ENCODE measurements at regions not wholly inside any gene's neighbourhood (a gene's known extent, or its start where the extent isn't known, plus 50 kb on each side); places are given as distances from the start of the nearest gene placed in this dataset.

DNA sequence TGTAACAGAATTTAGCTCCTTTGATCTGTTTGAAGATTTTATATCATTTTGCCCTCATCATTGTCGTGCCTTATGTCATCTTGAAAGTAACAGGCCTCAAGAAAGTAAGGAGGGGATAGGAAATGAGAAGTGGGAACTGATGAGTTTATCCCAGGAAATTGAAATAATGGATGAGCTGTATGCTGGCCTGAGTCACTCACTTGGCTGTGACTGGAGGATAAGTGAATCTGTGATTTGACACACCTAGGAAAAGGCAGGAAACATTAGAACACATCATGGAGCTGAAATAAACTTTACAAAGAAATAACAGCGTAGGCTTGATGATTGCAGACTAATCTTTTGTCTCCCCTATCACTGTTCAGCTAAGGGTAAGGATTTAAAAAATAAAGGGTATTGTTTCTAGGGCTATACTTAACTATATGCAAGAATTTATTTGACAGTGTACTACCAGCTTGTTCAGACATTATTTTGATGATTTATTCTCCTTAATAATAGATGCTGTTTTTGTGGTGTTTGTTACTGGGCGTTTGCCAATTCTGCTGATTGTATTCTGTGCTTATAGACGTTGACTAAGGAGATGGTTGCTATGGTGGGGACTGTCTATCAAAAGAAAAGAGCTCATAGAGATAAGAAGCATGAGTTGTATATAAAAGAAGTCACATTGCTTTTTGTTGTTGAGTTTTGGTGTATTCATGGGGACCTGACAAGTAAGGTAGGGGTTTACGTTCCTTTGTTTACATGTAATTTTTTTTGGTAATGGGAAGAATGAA, 105.6 kb upstream of the ROPN1 start:
- DNase-seq (ENCODE audit: low read depth): no peak
- no peak for TF ChIP-seq CTCF (IDR thresholded peaks at IDR 0.05; ENCODE audit: insufficient read depth, low read length, poor library complexity, severe bottlenecking)
- no peaks in the 10 kb centered on the region for H3K27me3 ChIP-seq (ENCODE audit: control insufficient read depth, insufficient read depth, low read length)
- H3K4me3 ChIP-seq (ENCODE audit: low read depth, low read length): no peak overlapping the region
- no peaks in the 10 kb centered on the region for H3K36me3 ChIP-seq (ENCODE audit: control insufficient read depth, insufficient read depth, low read length)

- Histone ChIP-seq H3K4me3 (ENCODE audit: low read depth, low read length) (no peak overlapping the region), H3K36me3 (ENCODE audit: control insufficient read depth, insufficient read depth, low read length) (no peaks in the 10 kb centered on the region), H3K27me3 (ENCODE audit: control insufficient read depth, insufficient read depth, low read length) (no peaks in the 10 kb centered on the region)
- no peak for TF ChIP-seq CTCF (IDR thresholded peaks at IDR 0.05; ENCODE audit: insufficient read depth, low read length, poor library complexity, severe bottlenecking)
- DNase-seq (ENCODE audit: low read depth): no peak
Observed at GRCh38 chr3:124101643-124102042, 109.7 kb upstream of the ROPN1 start.

GRCh38 chr3:124107104-124107890, 115.4 kb upstream of the ROPN1 start:
- Histone ChIP-seq H3K4me3 (ENCODE audit: low read depth, low read length) (no peak overlapping the region), H3K36me3 (ENCODE audit: control insufficient read depth, insufficient read depth, low read length) (no peaks in the 10 kb centered on the region), H3K27me3 (ENCODE audit: control insufficient read depth, insufficient read depth, low read length) (no peaks in the 10 kb centered on the region)
- no peak for TF ChIP-seq CTCF (IDR thresholded peaks at IDR 0.05; ENCODE audit: insufficient read depth, low read length, poor library complexity, severe bottlenecking)
- no peak for DNase-seq (ENCODE audit: low read depth)

DNA sequence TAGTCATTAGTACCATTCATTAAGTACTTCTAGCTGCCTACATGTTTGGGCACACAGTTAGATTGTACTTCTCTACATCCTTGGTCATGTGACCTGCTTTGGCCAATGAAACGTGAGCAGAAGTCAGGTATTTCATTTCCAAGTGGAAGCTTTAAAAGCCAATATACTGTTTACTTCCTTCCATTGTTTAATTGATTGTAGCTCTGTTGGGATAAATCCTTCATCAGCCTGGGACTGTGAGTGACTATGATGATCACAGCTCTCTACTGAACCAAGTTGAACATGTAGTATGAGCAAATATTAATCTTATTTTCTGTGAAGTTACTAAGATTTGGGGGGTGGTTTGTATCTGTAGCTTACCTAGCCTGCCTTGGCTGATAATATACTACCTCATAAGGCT, 116.5 kb upstream of the ROPN1 start:
- Histone ChIP-seq H3K36me3 (ENCODE audit: control insufficient read depth, insufficient read depth, low read length) (no peaks in the 10 kb centered on the region), H3K27me3 (ENCODE audit: control insufficient read depth, insufficient read depth, low read length) (no peaks in the 10 kb centered on the region), H3K4me3 (ENCODE audit: low read depth, low read length) (no peak overlapping the region)
- no peak for DNase-seq (ENCODE audit: low read depth)
- TF ChIP-seq CTCF (IDR thresholded peaks at IDR 0.05; ENCODE audit: insufficient read depth, low read length, poor library complexity, severe bottlenecking): no peak

GRCh38 chr3:124113485-124113884, 121.6 kb upstream of the ROPN1 start:
- TF ChIP-seq CTCF (IDR thresholded peaks at IDR 0.05; ENCODE audit: insufficient read depth, low read length, poor library complexity, severe bottlenecking): no peak
- no peak overlapping the region for H3K4me3 ChIP-seq (ENCODE audit: low read depth, low read length)

More at GRCh38 chr3:124113485-124113884, 121.6 kb upstream of the ROPN1 start:
- H3K36me3 ChIP-seq (ENCODE audit: control insufficient read depth, insufficient read depth, low read length): no peaks in the 10 kb centered on the region
- H3K27me3 ChIP-seq (ENCODE audit: control insufficient read depth, insufficient read depth, low read length): no peaks in the 10 kb centered on the region
- no peak for DNase-seq (ENCODE audit: low read depth)
